ENCODE measurements at regions not wholly inside any gene's neighbourhood (a gene's known extent, or its start where the extent isn't known, plus 50 kb on each side); places are given as distances from the start of the nearest gene placed in this dataset.
"Not testable (repeated sequence)": the region's sequence is repeated elsewhere in the genome, so short reads cannot be mapped to it uniquely, and the experiment has no call there.

- TF ChIP-seq, protein P1, sequence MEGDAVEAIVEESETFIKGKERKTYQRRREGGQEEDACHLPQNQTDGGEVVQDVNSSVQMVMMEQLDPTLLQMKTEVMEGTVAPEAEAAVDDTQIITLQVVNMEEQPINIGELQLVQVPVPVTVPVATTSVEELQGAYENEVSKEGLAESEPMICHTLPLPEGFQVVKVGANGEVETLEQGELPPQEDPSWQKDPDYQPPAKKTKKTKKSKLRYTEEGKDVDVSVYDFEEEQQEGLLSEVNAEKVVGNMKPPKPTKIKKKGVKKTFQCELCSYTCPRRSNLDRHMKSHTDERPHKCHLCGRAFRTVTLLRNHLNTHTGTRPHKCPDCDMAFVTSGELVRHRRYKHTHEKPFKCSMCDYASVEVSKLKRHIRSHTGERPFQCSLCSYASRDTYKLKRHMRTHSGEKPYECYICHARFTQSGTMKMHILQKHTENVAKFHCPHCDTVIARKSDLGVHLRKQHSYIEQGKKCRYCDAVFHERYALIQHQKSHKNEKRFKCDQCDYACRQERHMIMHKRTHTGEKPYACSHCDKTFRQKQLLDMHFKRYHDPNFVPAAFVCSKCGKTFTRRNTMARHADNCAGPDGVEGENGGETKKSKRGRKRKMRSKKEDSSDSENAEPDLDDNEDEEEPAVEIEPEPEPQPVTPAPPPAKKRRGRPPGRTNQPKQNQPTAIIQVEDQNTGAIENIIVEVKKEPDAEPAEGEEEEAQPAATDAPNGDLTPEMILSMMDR (conservative IDR thresholded peaks at IDR 0.05; ENCODE audit: low read depth in 2 of 2), result not testable (repeated sequence)
- not testable (repeated sequence) for TF ChIP-seq POLR2AphosphoS5 (IDR thresholded peaks at IDR 0.05; ENCODE audit: low read depth); ZNF331 (CRISPR knock-in tag; IDR thresholded peaks at IDR 0.05; ENCODE audit: low read depth); CREB1 (CRISPR knock-in tag; IDR thresholded peaks at IDR 0.05; ENCODE audit: low read depth); REST (IDR thresholded peaks at IDR 0.05; ENCODE audit: unreplicated experiment); JUNB (IDR thresholded peaks at IDR 0.05; ENCODE audit: unreplicated experiment); EZH2 (IDR thresholded peaks at IDR 0.05; ENCODE audit: low read depth, unreplicated experiment); STAT1 (IDR thresholded peaks at IDR 0.05; ENCODE audit: unreplicated experiment)
- TF ChIP-seq, protein P2, sequence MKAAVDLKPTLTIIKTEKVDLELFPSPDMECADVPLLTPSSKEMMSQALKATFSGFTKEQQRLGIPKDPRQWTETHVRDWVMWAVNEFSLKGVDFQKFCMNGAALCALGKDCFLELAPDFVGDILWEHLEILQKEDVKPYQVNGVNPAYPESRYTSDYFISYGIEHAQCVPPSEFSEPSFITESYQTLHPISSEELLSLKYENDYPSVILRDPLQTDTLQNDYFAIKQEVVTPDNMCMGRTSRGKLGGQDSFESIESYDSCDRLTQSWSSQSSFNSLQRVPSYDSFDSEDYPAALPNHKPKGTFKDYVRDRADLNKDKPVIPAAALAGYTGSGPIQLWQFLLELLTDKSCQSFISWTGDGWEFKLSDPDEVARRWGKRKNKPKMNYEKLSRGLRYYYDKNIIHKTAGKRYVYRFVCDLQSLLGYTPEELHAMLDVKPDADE (IDR thresholded peaks at IDR 0.05), result not testable (repeated sequence)
Measured at GRCh38 chr9:111735344-111735743, 59.4 kb downstream of the SHOC1 start.

Data from GM23338 (cell line).